GM12878 (cell line): ENCODE measurements at regions not wholly inside any gene's neighbourhood (a gene's known extent, or its start where the extent isn't known, plus 50 kb on each side); places are given as distances from the start of the nearest gene placed in this dataset.

ENCODE experiments used
- BHLHE40 ChIP-seq, 2 experiments: fragments of 450-650 bp in 1 of 2; IDR thresholded peaks; 2 replicates each; pipeline ENCODE4 v1.6.1; 2011 to 2017; ENCODE audit warnings: low read depth in 2 of 2, borderline replicate concordance in 1 of 2, improper control_type of control experiment in 1 of 2, low read length in 1 of 2, mild to moderate bottlenecking in 1 of 2
- CTCF ChIP-seq, 3 experiments: IDR thresholded peaks in 2 of 3; conservative IDR thresholded peaks in 1 of 3; 2 replicates each; pipeline ENCODE4 v1.5.1; 2011; ENCODE audit warnings: low read depth in 3 of 3, low read length in 3 of 3, mild to moderate bottlenecking in 3 of 3, control low read depth in 2 of 3, moderate library complexity in 2 of 3, inconsistent platforms in 1 of 3, mixed read lengths in 1 of 3; ENCODE audit not compliant: control insufficient read depth in 2 of 3, insufficient read depth in 1 of 3; ENCODE audit errors: extremely low read depth in 1 of 3
- EZH2 ChIP-seq: IDR thresholded peaks from 2 replicates; pipeline ENCODE4 v1.6.1; 2012; ENCODE audit warnings: low read depth, mild to moderate bottlenecking, control low read depth, inconsistent platforms, low read length, borderline replicate concordance; ENCODE audit not compliant: control insufficient read depth
- NR2C2 ChIP-seq: IDR thresholded peaks from 2 replicates; pipeline ENCODE4 v1.6.1; 2011; ENCODE audit warnings: borderline replicate concordance, low read depth; ENCODE audit not compliant: control insufficient read depth, insufficient read length
- NRF1 ChIP-seq: conservative IDR thresholded peaks from 2 replicates; pipeline ENCODE4 v1.6.1; 2011; ENCODE audit warnings: mild to moderate bottlenecking, low read depth, low read length, improper control_type of control experiment
- POLR2AphosphoS5 ChIP-seq: IDR thresholded peaks from 2 replicates; pipeline ENCODE4 v1.6.1; 2011; ENCODE audit warnings: mild to moderate bottlenecking, low read length, inconsistent platforms
- RAD21 ChIP-seq: IDR thresholded peaks from 2 replicates; pipeline ENCODE4 v1.6.1; 2011; ENCODE audit warnings: mild to moderate bottlenecking, low read depth, low read length, moderate library complexity; ENCODE audit not compliant: insufficient read depth
- REST ChIP-seq: IDR thresholded peaks from 2 replicates; pipeline ENCODE4 v1.6.1; 2012; ENCODE audit warnings: mild to moderate bottlenecking, low read depth, low read length
- SP1 ChIP-seq: IDR thresholded peaks from one replicate; pipeline ENCODE4 v1.6.1; 2011; ENCODE audit warnings: low read depth, low read length
- SPI1 ChIP-seq: IDR thresholded peaks from 2 replicates; pipeline ENCODE4 v1.6.1; 2011; ENCODE audit warnings: low read depth, mild to moderate bottlenecking, low read length, moderate library complexity, borderline replicate concordance; ENCODE audit not compliant: insufficient read depth
- SRF ChIP-seq, 2 experiments: IDR thresholded peaks; 2 replicates each; pipeline ENCODE4 v1.6.1; 2011; ENCODE audit warnings: low read depth in 2 of 2, low read length in 2 of 2, mild to moderate bottlenecking in 1 of 2, moderate library complexity in 1 of 2
- ZBTB33 ChIP-seq: fragments of 450-650 bp; IDR thresholded peaks from 2 replicates; pipeline ENCODE4 v1.6.1; 2017; ENCODE audit warnings: mild to moderate bottlenecking

- TF ChIP-seq RAD21 (no peak), NR2C2 (no peak), EZH2 (no peak), POLR2AphosphoS5 (no peak), BHLHE40 (IDR thresholded peaks at IDR 0.05; ENCODE audit: borderline replicate concordance in 1 of 2, low read depth in 2 of 2, low read length in 1 of 2) (no peak), SPI1 (no peak), REST (no peak), CTCF (IDR thresholded peaks at IDR 0.05 in 2 of 3, conservative IDR thresholded peaks at IDR 0.05 in 1 of 3; ENCODE audit: control insufficient read depth in 2 of 3, extremely low read depth in 1 of 3, insufficient read depth in 1 of 3, low read depth in 3 of 3, low read length in 3 of 3) (no peak), SP1 (no peak), ZBTB33 (no peak), NRF1 (no peak), SRF (IDR thresholded peaks at IDR 0.05; ENCODE audit: low read depth in 2 of 2, low read length in 2 of 2) (no peak)
These were observed 76.1 kb downstream of the KIF4B start for GRCh38 chr5:155089643-155090042.
